HepG2 (cell line): ENCODE measurements at regions not wholly inside any gene's neighbourhood (a gene's known extent, or its start where the extent isn't known, plus 50 kb on each side); places are given as distances from the start of the nearest gene placed in this dataset.

ENCODE experiments used
- ATF3 ChIP-seq: sonication (generic); formaldehyde crosslinking; IDR thresholded peaks from 2 replicates; pipeline ENCODE4 v1.4.0; 2020; ENCODE audit warnings: missing genetic modification reagents
- CBX5 ChIP-seq: sonication (generic); formaldehyde crosslinking; IDR thresholded peaks from 2 replicates; pipeline ENCODE4 v1.4.0; 2020; ENCODE audit warnings: missing genetic modification reagents, borderline replicate concordance
- ELK4 ChIP-seq: sonication (generic); formaldehyde crosslinking; IDR thresholded peaks from 2 replicates; pipeline ENCODE4 v1.9.0; 2021; ENCODE audit warnings: missing genetic modification reagents, borderline replicate concordance
- FOXA3 ChIP-seq: IDR thresholded peaks from 2 replicates; pipeline ENCODE4 v1.6.1; 2016; ENCODE audit warnings: missing genetic modification reagents, missing compliant biosample characterization
- GLI4 ChIP-seq: sonication (generic); formaldehyde crosslinking; IDR thresholded peaks from 2 replicates; pipeline ENCODE4 v1.5.1; 2020; ENCODE audit warnings: missing genetic modification reagents, mild to moderate bottlenecking, moderate library complexity, borderline replicate concordance
- MXD4 ChIP-seq: IDR thresholded peaks from 2 replicates; pipeline ENCODE4 v1.6.1; 2016; ENCODE audit warnings: mild to moderate bottlenecking, missing biosample characterization, missing genetic modification reagents
- NFE2L1 ChIP-seq: sonication (generic); formaldehyde crosslinking; IDR thresholded peaks from 2 replicates; pipeline ENCODE4 v1.4.0; 2020; ENCODE audit warnings: missing genetic modification reagents, mild to moderate bottlenecking, borderline replicate concordance
- NKX3-1 ChIP-seq: sonication (generic); formaldehyde crosslinking; IDR thresholded peaks from 2 replicates; pipeline ENCODE4 v1.5.0; 2020; ENCODE audit warnings: missing genetic modification reagents
- NR3C1 ChIP-seq: sonication (generic); formaldehyde crosslinking; IDR thresholded peaks from 2 replicates; pipeline ENCODE4 v1.4.0; 2020; ENCODE audit warnings: missing genetic modification reagents
- RBFOX2 ChIP-seq: fragments of 200-400 bp; formaldehyde crosslinking; IDR thresholded peaks from 2 replicates; pipeline ENCODE4 v1.6.1; 2017; ENCODE audit warnings: low read depth, mild to moderate bottlenecking, low read length
- SUZ12 ChIP-seq: fragments of 150-350 bp; IDR thresholded peaks from 2 replicates; pipeline ENCODE4 v1.6.1; 2014; ENCODE audit warnings: low read depth, low read length
- TAF15 ChIP-seq: fragments of 200-400 bp; formaldehyde crosslinking; IDR thresholded peaks from one replicate; pipeline ENCODE4 v1.6.1; 2018; ENCODE audit warnings: mild to moderate bottlenecking, low read depth, low read length; ENCODE audit not compliant: poor library complexity, severe bottlenecking
- TIGD3 ChIP-seq: sonication (generic); formaldehyde crosslinking; IDR thresholded peaks from 2 replicates; pipeline ENCODE4 v1.5.1; 2020; ENCODE audit warnings: mild to moderate bottlenecking, missing genetic modification reagents, borderline replicate concordance
- ZBTB14 ChIP-seq: sonication (generic); formaldehyde crosslinking; IDR thresholded peaks from 2 replicates; pipeline ENCODE4 v1.4.0; 2020; ENCODE audit warnings: missing genetic modification reagents
- ZFP37 ChIP-seq: sonication (generic); formaldehyde crosslinking; IDR thresholded peaks from 2 replicates; pipeline ENCODE4 v1.4.0; 2020; ENCODE audit warnings: missing genetic modification reagents, borderline replicate concordance
- ZNF24 ChIP-seq: fragments of 450-650 bp; IDR thresholded peaks from 2 replicates; pipeline ENCODE4 v1.6.1; 2017; ENCODE audit warnings: antibody characterized with exemption, mild to moderate bottlenecking
- ZNF282 ChIP-seq: fragments of 450-650 bp; IDR thresholded peaks from 2 replicates; pipeline ENCODE4 v1.6.1; 2018; ENCODE audit not compliant: partially characterized antibody
- ZNF33A ChIP-seq: sonication (generic); formaldehyde crosslinking; IDR thresholded peaks from 2 replicates; pipeline ENCODE4 v1.5.1; 2020; ENCODE audit warnings: missing genetic modification reagents, mild to moderate bottlenecking, moderate library complexity, borderline replicate concordance
- ZNF354B ChIP-seq: sonication (generic); formaldehyde crosslinking; IDR thresholded peaks from 2 replicates; pipeline ENCODE4 v1.8.0; 2022; ENCODE audit warnings: mild to moderate bottlenecking, missing genetic modification reagents
- ZNF546 ChIP-seq: sonication (generic); formaldehyde crosslinking; conservative IDR thresholded peaks from 2 replicates; pipeline ENCODE4 v1.8.1; 2023; ENCODE audit warnings: mild to moderate bottlenecking, missing genetic modification reagents
- ZNF564 ChIP-seq: sonication (generic); formaldehyde crosslinking; IDR thresholded peaks from 2 replicates; pipeline ENCODE4 v1.8.1; 2023; ENCODE audit warnings: mild to moderate bottlenecking, missing genetic modification reagents
- ZNF850 ChIP-seq: sonication (generic); formaldehyde crosslinking; conservative IDR thresholded peaks from 2 replicates; pipeline ENCODE4 v1.9.0; 2021; ENCODE audit warnings: mild to moderate bottlenecking, missing genetic modification reagents
- ZNF891 ChIP-seq: sonication (generic); formaldehyde crosslinking; IDR thresholded peaks from 2 replicates; pipeline ENCODE4 v1.5.0; 2020; ENCODE audit warnings: mild to moderate bottlenecking, missing genetic modification reagents
- ZXDC ChIP-seq: sonication (generic); formaldehyde crosslinking; IDR thresholded peaks from 2 replicates; pipeline ENCODE4 v1.5.0; 2020; ENCODE audit warnings: mild to moderate bottlenecking, missing genetic modification reagents

GRCh38 chr2:175606010-175606841, 395.8 kb downstream of the LNPK start (continued):
- TF ChIP-seq RBFOX2, result no peak
- TF ChIP-seq SUZ12, result no peak
- TF ChIP-seq ZFP37 (CRISPR knock-in tag), result no peak
- TF ChIP-seq NR3C1 (CRISPR knock-in tag), result no peak
- TF ChIP-seq GLI4, result no peak
- no peak for TF ChIP-seq ZNF282
- peak; percentile 100 for TF ChIP-seq FOXA3 (CRISPR knock-in tag)
- 0 out of 2 replicates have a peak, but pooled peaks have one; percentile 38 for TF ChIP-seq MXD4 (CRISPR knock-in tag)
- no peak for TF ChIP-seq ZNF891 (CRISPR knock-in tag)
- no peak for TF ChIP-seq ZNF850 (CRISPR knock-in tag)
- 0 out of 2 replicates have a peak, but pooled peaks have one; percentile 5 for TF ChIP-seq ZNF24
- TF ChIP-seq NKX3-1 (CRISPR knock-in tag), result no peak
- TF ChIP-seq ZNF33A (CRISPR knock-in tag), result no peak
- no peak for TF ChIP-seq TIGD3 (CRISPR knock-in tag)
- TF ChIP-seq CBX5, result no peak; the same call in 1 of the 2 replicates
- 0 out of 2 replicates have a peak, but pooled peaks have one; percentile 31 for TF ChIP-seq ZNF546 (CRISPR knock-in tag)
- no peak for TF ChIP-seq ZXDC
- TF ChIP-seq ELK4, result no peak
- 0 out of 2 replicates have a peak, but pooled peaks have one; percentile 50 for TF ChIP-seq ZNF564 (CRISPR knock-in tag)
- no peak for TF ChIP-seq ZBTB14
- no peak for TF ChIP-seq TAF15
- peak; percentile 98 for TF ChIP-seq ATF3 (CRISPR knock-in tag)
- TF ChIP-seq NFE2L1 (CRISPR knock-in tag), result no peak
- TF ChIP-seq ZNF354B (CRISPR knock-in tag), result no peak
